ENCODE measurements at regions not wholly inside any gene's neighbourhood (a gene's known extent, or its start where the extent isn't known, plus 50 kb on each side); places are given as distances from the start of the nearest gene placed in this dataset.

- H3K9me3 ChIP-seq: peaks cover 0 to 4% of the 10 kb centered on the region in 2 donors
- intact Hi-C loops (cut with DNase I): no loop called here
Measured at GRCh38 chr11:13160346-13160745, 117.2 kb upstream of the BMAL1 start.

GRCh38 chr11:13160806-13161205 is 116.8 kb upstream of the BMAL1 start:
- no peak for ATAC-seq
- H3K27me3 ChIP-seq: no peaks in the 10 kb centered on the region
- intact Hi-C loops (cut with DNase I): no loop called here
- H3K9me3 ChIP-seq: peaks cover 0 to 3% of the 10 kb centered on the region in 2 donors
- H3K4me1 ChIP-seq: no peaks in the 10 kb centered on the region
- no peak overlapping the region for H3K27ac ChIP-seq
- TF ChIP-seq CTCF (IDR thresholded peaks at IDR 0.05): no peak
- DNase-seq: no peak
- H3K4me3 ChIP-seq: no peak overlapping the region
- no peaks in the 10 kb centered on the region for H3K36me3 ChIP-seq

More at GRCh38 chr11:13160346-13160745, 117.2 kb upstream of the BMAL1 start:
- no peak for ATAC-seq
- H3K4me1 ChIP-seq: no peaks in the 10 kb centered on the region
- H3K4me3 ChIP-seq: no peak overlapping the region
- no peaks in the 10 kb centered on the region for H3K36me3 ChIP-seq
- TF ChIP-seq CTCF (IDR thresholded peaks at IDR 0.05): no peak
- no peaks in the 10 kb centered on the region for H3K27me3 ChIP-seq
- no peak for DNase-seq
- H3K27ac ChIP-seq: no peak overlapping the region

GRCh38 chr11:13163158-13163557 is 114.4 kb upstream of the BMAL1 start:
- Histone ChIP-seq H3K4me1 (no peaks in the 10 kb centered on the region), H3K4me3 (no peak overlapping the region), H3K27ac (no peak overlapping the region), H3K9me3 (no peaks in the 10 kb centered on the region), H3K27me3 (no peaks in the 10 kb centered on the region), H3K36me3 (no peaks in the 10 kb centered on the region)
- intact Hi-C loops (cut with DNase I): no loop called here
- DNase-seq (no peak), ATAC-seq (no peak)
- TF ChIP-seq CTCF (IDR thresholded peaks at IDR 0.05): no peak

- H3K27me3 ChIP-seq: no peaks in the 10 kb centered on the region
- DNase-seq (no peak), ATAC-seq (no peak)
- H3K4me1 ChIP-seq: no peaks in the 10 kb centered on the region
- H3K9me3 ChIP-seq: no peaks in the 10 kb centered on the region
- no peaks in the 10 kb centered on the region for H3K36me3 ChIP-seq
- H3K4me3 ChIP-seq: no peak overlapping the region
- no peak overlapping the region for H3K27ac ChIP-seq
- TF ChIP-seq CTCF (IDR thresholded peaks at IDR 0.05): no peak
- intact Hi-C loops (cut with DNase I): no loop called here
Measured at GRCh38 chr11:13166036-13166435, 111.6 kb upstream of the BMAL1 start.

GRCh38 chr11:13168271-13168670 is 109.3 kb upstream of the BMAL1 start:
- Histone ChIP-seq H3K27ac (no peak overlapping the region), H3K27me3 (no peaks in the 10 kb centered on the region), H3K4me1 (no peaks in the 10 kb centered on the region), H3K4me3 (no peak overlapping the region), H3K36me3 (no peaks in the 10 kb centered on the region), H3K9me3 (no peaks in the 10 kb centered on the region)
- DNase-seq: no peak
- no peak for TF ChIP-seq CTCF (IDR thresholded peaks at IDR 0.05)
- ATAC-seq: no peak
- intact Hi-C loops (cut with DNase I): no loop called here

Measured in left lung (tissue), 4 donors.